Thyroid gland (tissue), 4 donors: ENCODE measurements at regions not wholly inside any gene's neighbourhood (a gene's known extent, or its start where the extent isn't known, plus 50 kb on each side); places are given as distances from the start of the nearest gene placed in this dataset.

Experiments
- CTCF ChIP-seq, 6 experiments: fragments of 200-600 bp in 3 of 6; fragments of 450-650 bp in 3 of 6; sonication (generic) in 3 of 6; IDR thresholded peaks; one replicate each; pipeline ENCODE4 v1.5.1; 2016 to 2019; ENCODE audit warnings: antibody characterized with exemption in 6 of 6, mild to moderate bottlenecking in 2 of 6, inconsistent platforms in 1 of 6, moderate library complexity in 1 of 6
- POLR2A ChIP-seq, 2 donors: fragments of 450-650 bp; IDR thresholded peaks; one replicate each; pipeline ENCODE4 v1.6.1; 2017; ENCODE audit warnings: antibody characterized with exemption in 2 of 2, mild to moderate bottlenecking in 2 of 2, moderate library complexity in 1 of 2

- TF ChIP-seq CTCF (IDR thresholded peaks at IDR 0.05) (no peak), POLR2A (IDR thresholded peaks at IDR 0.05) (no peak)
These were observed 155.2 kb downstream of the KITLG start for GRCh38 chr12:88424791-88425730.
